Fibroblast of skin of left quadriceps (primary cell): ENCODE measurements at regions not wholly inside any gene's neighbourhood (a gene's known extent, or its start where the extent isn't known, plus 50 kb on each side); places are given as distances from the start of the nearest gene placed in this dataset.

ENCODE experiments used
- DNase-seq, 2 experiments: peaks; one replicate each; pipeline ENCODE4 v3.0.0-alpha.2; 2013; ENCODE audit warnings: low read depth in 2 of 2

- DNase-seq = no peak
These were observed 138.1 kb upstream of the PTCHD4 start for GRCh38 chr6:48249071-48249470.

- DNase-seq = no peak
These were observed 132.1 kb upstream of the PTCHD4 start for GRCh38 chr6:48243071-48243470.

DNA sequence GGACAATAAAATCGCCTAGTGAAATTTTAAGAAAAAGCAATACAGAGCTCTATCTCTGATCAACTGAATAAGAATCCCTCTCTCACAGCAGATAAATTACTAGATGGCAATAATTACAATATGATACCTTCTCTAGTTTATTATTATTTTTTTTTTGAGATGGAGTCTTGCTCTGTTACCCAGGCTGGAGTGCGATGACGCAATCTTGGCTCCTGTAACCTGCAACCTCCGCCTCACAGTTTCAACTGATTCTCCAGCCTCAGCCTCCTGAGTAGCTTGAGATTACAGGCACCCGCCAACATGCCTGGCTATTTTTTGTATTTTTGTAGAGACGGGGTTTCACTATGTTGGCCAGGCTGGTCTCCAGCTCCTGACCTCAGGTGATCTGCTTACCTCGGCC is 129.3 kb upstream of the PTCHD4 start:
- DNase-seq = no peak

- DNase-seq = no peak
These were observed 125.4 kb upstream of the PTCHD4 start for GRCh38 chr6:48236375-48236774.

GRCh38 chr6:48233063-48233462 is 122.1 kb upstream of the PTCHD4 start:
- no peak for DNase-seq

GRCh38 chr6:48229841-48230240 is 118.8 kb upstream of the PTCHD4 start:
- no peak for DNase-seq

DNA sequence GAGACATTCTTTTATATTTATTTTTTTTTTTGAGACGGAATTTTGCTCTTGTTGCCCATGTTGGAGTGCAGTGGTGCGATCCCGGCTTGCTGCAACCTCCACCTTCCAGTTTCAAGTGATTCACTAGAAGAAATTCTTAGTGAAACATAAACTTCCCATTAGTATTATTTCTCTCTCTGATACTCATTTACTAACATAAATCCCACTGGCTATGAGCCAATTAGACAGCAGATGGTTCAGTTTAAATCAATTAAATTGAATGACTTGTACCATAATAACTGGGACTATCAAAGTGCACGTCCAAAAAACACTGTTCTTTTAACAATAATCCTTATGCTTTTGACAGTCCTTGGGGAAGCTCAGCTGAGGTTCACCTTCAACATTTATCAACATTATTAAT is 111.2 kb upstream of the PTCHD4 start:
- no peak for DNase-seq

DNA sequence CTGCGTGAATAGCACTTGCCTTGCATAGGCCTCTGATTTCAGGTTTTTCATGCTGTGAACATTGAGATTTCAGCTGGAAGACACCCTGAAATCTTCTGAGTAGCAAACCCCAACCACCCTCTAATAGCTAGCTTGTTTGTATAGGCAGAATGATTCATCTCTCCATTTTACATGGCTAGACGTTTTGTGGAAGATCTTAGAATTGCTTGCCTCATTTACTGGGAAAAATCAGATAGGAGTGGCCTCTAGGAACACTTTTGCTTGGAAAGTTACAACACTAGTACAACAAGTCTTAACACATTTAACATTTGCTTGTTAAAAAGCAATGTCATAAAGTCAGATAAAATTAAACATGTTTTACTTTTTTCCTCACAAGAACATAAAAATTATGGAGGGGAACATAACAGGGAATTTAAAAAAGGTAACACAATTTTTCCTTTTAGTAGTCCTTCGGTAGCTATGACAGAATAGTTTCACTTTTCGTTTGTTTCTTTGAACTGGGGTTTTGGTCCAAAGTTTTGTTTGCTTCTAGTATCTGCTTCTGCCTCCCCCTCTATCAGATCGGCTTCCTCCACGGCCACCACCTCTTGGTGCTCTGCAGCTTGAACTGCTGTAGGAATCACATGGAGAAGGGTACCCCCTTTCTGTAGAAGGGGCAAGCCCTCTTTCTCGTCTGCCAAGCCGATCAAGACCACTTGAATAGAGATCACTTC is 102.2 kb upstream of the PTCHD4 start:
- DNase-seq = no peak

- no peak for DNase-seq
These were observed 101.5 kb upstream of the PTCHD4 start for GRCh38 chr6:48212501-48212900.

DNA sequence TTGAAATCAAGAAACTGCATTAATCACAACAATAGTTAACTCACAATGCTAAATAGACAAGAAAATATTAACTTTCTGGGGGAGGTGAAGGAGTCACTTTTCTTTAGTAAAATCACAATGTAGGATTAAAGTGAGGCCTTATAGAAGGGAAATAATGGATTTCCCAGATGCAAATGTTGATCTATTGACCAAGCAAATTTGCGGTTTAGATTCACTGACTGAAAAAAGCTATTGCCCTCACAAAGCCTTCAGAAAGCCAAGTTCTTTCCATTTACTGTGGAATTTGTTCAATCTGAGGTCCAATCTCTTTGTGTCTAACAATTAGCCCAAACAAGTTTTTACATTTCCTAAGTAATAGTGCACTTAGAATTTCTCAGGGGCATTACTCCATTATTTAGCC is 95.1 kb upstream of the PTCHD4 start:
- DNase-seq = no peak

GRCh38 chr6:48200869-48201390 is 89.9 kb upstream of the PTCHD4 start:
- no peak for DNase-seq

- no peak for DNase-seq
These were observed 88.5 kb upstream of the PTCHD4 start for GRCh38 chr6:48199499-48199898.

- DNase-seq = no peak
These were observed 86.9 kb upstream of the PTCHD4 start for GRCh38 chr6:48197941-48198340.

DNA sequence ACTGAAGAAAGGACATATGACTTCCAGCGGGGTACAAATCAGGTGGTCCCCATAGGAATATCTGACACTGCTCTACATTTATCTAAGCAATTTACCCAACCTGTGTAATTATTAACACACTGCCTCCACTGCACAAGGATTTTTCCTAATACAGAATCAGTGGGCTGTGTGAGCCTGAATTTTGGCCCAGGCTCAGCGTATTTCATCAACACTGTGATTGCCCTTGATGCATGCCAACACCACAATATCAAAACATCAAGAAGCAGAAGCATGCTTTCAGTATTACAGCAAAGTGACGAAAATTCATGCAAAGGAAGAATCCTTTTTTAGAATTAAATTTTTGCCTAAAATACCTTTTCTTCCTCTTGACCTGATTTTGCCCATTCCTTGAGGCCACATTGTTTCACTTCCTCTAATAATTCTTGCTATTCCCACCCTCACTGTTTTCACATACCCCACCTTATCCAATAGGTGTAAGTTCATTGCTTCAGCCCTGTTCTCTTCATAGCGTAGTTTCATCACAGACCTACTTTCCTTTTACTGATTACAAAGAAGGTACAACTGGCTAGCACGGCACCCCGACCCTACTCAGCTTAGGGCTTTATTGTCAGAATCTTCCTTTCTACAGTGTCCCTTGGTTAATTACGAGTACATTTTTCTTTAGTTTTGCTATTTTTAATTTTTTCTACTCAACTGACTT is 83.7 kb upstream of the PTCHD4 start:
- DNase-seq = no peak

GRCh38 chr6:48188158-48188557 is 77.2 kb upstream of the PTCHD4 start:
- DNase-seq = no peak

DNA sequence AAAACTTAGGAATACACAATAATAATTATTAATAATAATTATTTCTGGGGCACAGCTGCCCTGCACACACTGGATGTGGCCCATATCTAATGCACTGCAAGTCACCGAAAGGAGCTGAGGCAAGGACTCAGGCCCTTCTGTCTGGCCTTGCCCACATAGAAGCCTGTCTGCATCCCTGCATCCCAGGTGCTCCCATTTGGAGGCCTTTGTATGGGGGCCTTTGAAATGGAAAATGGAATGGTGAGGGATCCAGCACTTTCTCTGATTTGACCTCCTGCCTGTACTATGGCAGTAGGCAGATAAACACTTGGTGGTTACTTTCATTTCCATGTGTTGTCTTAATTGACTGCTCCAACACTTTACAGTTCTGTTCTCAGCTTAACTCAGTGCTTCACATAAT is 75.7 kb upstream of the PTCHD4 start:
- no peak for DNase-seq

DNA sequence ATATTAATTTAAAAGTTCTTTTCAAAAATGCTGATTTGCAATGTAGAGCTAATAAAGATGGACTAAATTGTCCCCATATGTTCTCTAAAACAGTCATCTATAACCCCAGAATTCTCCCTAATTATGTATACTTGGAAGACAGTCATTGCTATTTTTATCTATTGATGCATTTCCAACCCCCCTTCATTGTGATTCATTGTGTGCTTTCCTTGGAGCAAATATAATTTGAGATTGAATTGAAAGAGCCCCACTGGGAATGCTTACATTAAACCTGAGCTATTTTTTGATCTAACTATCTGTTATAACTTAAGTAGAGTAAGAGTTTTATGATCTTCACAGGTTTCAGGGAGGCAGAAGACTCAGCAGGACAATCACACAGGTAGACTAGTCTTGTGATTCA is 73.7 kb upstream of the PTCHD4 start:
- no peak for DNase-seq

GRCh38 chr6:48183811-48184605 is 73.0 kb upstream of the PTCHD4 start:
- no peak for DNase-seq

DNA sequence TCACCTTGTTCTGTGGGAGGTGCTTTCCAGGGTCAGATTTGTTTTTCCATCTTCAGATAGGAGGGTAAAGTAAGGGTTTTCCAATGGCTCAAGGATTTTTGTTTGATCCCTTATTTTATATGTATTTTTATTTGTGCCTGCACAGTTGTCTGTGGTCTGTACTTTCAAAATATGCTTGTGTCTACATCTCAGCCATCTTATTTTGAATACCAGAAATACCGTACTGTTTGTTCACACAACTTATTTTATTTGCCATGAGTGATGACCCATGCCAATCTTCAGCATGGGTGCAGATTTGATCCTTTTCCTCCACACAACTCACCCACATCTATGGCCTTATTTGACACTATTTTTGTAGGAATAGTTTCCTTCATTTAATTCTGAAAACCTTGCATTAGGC is 72.2 kb upstream of the PTCHD4 start:
- DNase-seq = no peak

DNA sequence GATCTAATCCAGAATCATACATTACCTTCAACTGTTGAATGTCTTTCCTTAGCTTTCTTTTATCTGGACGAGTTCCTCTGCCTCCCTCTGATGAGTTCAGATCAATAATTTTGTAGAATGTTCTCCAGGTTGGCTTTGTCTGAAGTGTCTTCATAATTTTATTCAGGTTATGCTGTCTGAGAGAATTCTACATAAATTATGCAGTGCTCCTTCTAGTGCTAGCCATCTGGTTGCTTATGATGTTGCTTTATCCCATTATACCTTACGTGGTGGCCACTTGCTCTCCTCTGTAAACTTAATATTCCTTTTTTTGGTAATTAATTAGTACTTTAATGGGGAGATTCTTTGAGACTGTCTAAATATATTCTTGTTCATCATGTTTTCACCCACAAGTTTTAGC is 67.7 kb upstream of the PTCHD4 start:
- DNase-seq = no peak

GRCh38 chr6:48177786-48178185 is 66.8 kb upstream of the PTCHD4 start:
- DNase-seq = no peak

GRCh38 chr6:48176645-48177308 is 65.8 kb upstream of the PTCHD4 start:
- DNase-seq = no peak
